Activated B cell treated with CpG ODN at 0.5 μM for 24 hours (primary cell): ENCODE measurements at regions not wholly inside any gene's neighbourhood (a gene's known extent, or its start where the extent isn't known, plus 50 kb on each side); places are given as distances from the start of the nearest gene placed in this dataset.

Source experiments
- ATAC-seq: fragments of 200-7000 bp; cut with Tn5 transposase; one replicate; pipeline ENCODE4 v1.10.0; 2021; ENCODE audit warnings: low read depth, mild to moderate bottlenecking, moderate library complexity
- CTCF ChIA-PET: fragments of 350-600 bp; sonication (Branson Sonifier 250); formaldehyde crosslinking; loops from one replicate; lab custom pipeline; 2021; ENCODE audit warnings: antibody characterized with exemption; lab: Charles Lee
- POLR2A ChIA-PET: fragments of 350-600 bp; sonication (Branson Sonifier 250); formaldehyde crosslinking; loops from one replicate; lab custom pipeline; 2021; ENCODE audit warnings: antibody characterized with exemption; lab: Charles Lee
- DNase-seq: peaks from one replicate; pipeline ENCODE4 v3.0.0; 2022
- H3K27ac Mint-ChIP-seq: one replicate; pipeline ENCODE4 v1.8.0; 2020; ENCODE audit warnings: mixed read lengths
- H3K27me3 Mint-ChIP-seq: one replicate; pipeline ENCODE4 v1.8.0; 2021; ENCODE audit warnings: mixed read lengths
- H3K36me3 Mint-ChIP-seq: one replicate; pipeline ENCODE4 v1.8.0; 2021; ENCODE audit warnings: low read depth, mixed read lengths
- H3K4me1 Mint-ChIP-seq: one replicate; pipeline ENCODE4 v1.8.0; 2021; ENCODE audit warnings: mixed read lengths
- H3K4me3 Mint-ChIP-seq: one replicate; pipeline ENCODE4 v1.8.0; 2020; ENCODE audit warnings: mild to moderate bottlenecking, mixed read lengths
- H3K9me3 Mint-ChIP-seq: one replicate; pipeline ENCODE4 v1.8.0; 2020; ENCODE audit warnings: mixed read lengths
- CTCF ChIP-seq: fragments of 200-600 bp; IDR thresholded peaks from one replicate; pipeline ENCODE4 v1.8.0; 2022; ENCODE audit warnings: antibody characterized with exemption, mild to moderate bottlenecking
- intact Hi-C: fragments of 100-400 bp; cut with micrococcal nuclease; formaldehyde crosslinking; loops from one replicate; pipeline ENCODE4 v1.15.1; 2024

- H3K27me3 Mint-ChIP-seq: no peaks in the 10 kb centered on the region
- no peak for TF ChIP-seq CTCF
- no peaks in the 10 kb centered on the region for H3K36me3 Mint-ChIP-seq
- intact Hi-C loops: no loop called here
- ATAC-seq (no peak), DNase-seq (no peak)
- no peak overlapping the region for H3K4me3 Mint-ChIP-seq
- H3K27ac Mint-ChIP-seq: no peak overlapping the region
- H3K4me1 Mint-ChIP-seq: no peaks in the 10 kb centered on the region
- ChIA-PET CTCF (no interaction called here), POLR2A (no interaction called here)
- no peaks in the 10 kb centered on the region for H3K9me3 Mint-ChIP-seq
Measured at GRCh38 chr12:91276509-91276908, 93.9 kb upstream of the DCN start.

- H3K4me1 Mint-ChIP-seq: no peaks in the 10 kb centered on the region
- no peaks in the 10 kb centered on the region for H3K9me3 Mint-ChIP-seq
- TF ChIP-seq CTCF: no peak
- intact Hi-C loops: no loop called here
- CTCF ChIA-PET: no interaction called here
- no peaks in the 10 kb centered on the region for H3K27me3 Mint-ChIP-seq
- no peak for ATAC-seq
- H3K36me3 Mint-ChIP-seq: no peaks in the 10 kb centered on the region
- no peak overlapping the region for H3K27ac Mint-ChIP-seq
- POLR2A ChIA-PET: no interaction called here
- H3K4me3 Mint-ChIP-seq: no peak overlapping the region
- no peak for DNase-seq
Measured at GRCh38 chr12:91275321-91275720, 92.7 kb upstream of the DCN start.

GRCh38 chr12:91274916-91275315 is 92.3 kb upstream of the DCN start:
- POLR2A ChIA-PET: no interaction called here
- Mint-ChIP-seq H3K27me3 (no peaks in the 10 kb centered on the region), H3K4me3 (no peak overlapping the region), H3K36me3 (no peaks in the 10 kb centered on the region), H3K27ac (no peak overlapping the region), H3K9me3 (no peaks in the 10 kb centered on the region), H3K4me1 (no peaks in the 10 kb centered on the region)
- intact Hi-C loops: no loop called here
- ATAC-seq (no peak), DNase-seq (no peak)
- TF ChIP-seq CTCF: no peak
- CTCF ChIA-PET: no interaction called here

GRCh38 chr12:91273560-91273959 is 90.9 kb upstream of the DCN start:
- TF ChIP-seq CTCF: no peak
- intact Hi-C loops: no loop called here
- CTCF ChIA-PET: no interaction called here
- no peak overlapping the region for H3K27ac Mint-ChIP-seq
- DNase-seq (no peak), ATAC-seq (no peak)
- no peaks in the 10 kb centered on the region for H3K9me3 Mint-ChIP-seq
- POLR2A ChIA-PET: no interaction called here
- H3K27me3 Mint-ChIP-seq: no peaks in the 10 kb centered on the region
- H3K4me3 Mint-ChIP-seq: no peak overlapping the region
- H3K36me3 Mint-ChIP-seq: no peaks in the 10 kb centered on the region
- H3K4me1 Mint-ChIP-seq: no peaks in the 10 kb centered on the region

- POLR2A ChIA-PET: no interaction called here
- CTCF ChIA-PET: no interaction called here
- no peaks in the 10 kb centered on the region for H3K36me3 Mint-ChIP-seq
- no peak overlapping the region for H3K27ac Mint-ChIP-seq
- DNase-seq (no peak), ATAC-seq (no peak)
- no peaks in the 10 kb centered on the region for H3K9me3 Mint-ChIP-seq
- no peaks in the 10 kb centered on the region for H3K27me3 Mint-ChIP-seq
- intact Hi-C loops: no loop called here
- H3K4me1 Mint-ChIP-seq: no peaks in the 10 kb centered on the region
- no peak overlapping the region for H3K4me3 Mint-ChIP-seq
- TF ChIP-seq CTCF: no peak
Measured at GRCh38 chr12:91272461-91273063, 89.9 kb upstream of the DCN start.
